ENCODE measurements at regions not wholly inside any gene's neighbourhood (a gene's known extent, or its start where the extent isn't known, plus 50 kb on each side); places are given as distances from the start of the nearest gene placed in this dataset.

DNA sequence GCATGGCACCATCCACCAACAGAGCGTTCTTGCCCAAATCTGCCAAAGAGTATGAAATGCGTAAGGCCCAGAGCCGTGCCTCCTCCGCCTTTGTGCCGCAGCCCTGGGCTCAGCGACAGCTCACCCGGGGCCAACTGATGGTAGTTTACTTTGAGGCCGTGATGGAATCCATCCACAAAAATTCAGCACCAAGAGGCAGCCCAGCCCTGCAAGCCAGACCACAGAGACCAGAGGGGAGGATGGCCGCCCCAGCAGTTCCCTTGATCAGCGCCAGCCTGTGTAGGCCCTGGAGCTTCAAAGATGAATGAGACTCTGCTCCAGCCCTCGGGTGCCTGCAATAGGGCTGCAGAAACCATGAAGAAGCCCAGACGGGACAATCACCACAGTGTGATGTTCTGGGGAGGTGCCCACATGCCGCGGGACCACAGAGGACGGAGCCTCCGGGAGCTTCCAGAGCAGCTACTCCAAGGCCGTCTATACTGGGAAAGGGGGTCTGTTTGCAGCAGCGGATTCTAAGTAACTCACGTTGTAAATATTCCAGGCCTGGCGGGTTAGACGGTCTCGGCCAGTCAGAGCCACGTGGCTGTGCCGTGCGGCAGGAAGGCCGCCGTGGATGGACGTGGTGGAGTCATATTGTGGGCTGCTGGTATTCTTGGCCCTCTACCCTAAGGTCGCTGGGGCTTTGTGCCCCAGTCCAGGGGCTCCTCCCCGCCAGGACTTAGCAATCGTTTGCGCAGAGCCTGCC lies 80.3 kb downstream of the RBFOX3 start:
- no peak for TF ChIP-seq CTCF (conservative IDR thresholded peaks at IDR 0.05)
- TF ChIP-seq ZFX (IDR thresholded peaks at IDR 0.05), result no peak

Measured in C4-2B (cell line).